Stimulated activated naive B cell treated with anti-CD40 and anti-IgM and Interleukin-4, amounts not matched to agents 10 μg/mL and 1 μg/mL and 100 μg/mL, for 72 hours (primary cell): ENCODE measurements at regions not wholly inside any gene's neighbourhood (a gene's known extent, or its start where the extent isn't known, plus 50 kb on each side); places are given as distances from the start of the nearest gene placed in this dataset.

ENCODE experiments used
- ATAC-seq, 2 donors: fragments of 150-1000 bp; cut with Tn5 transposase; replicated peaks; 2 replicates each; pipeline ENCODE4 v1.10.0; 2021; ENCODE audit warnings: moderate library complexity in 1 of 2
- DNase-seq: peaks from one replicate; pipeline ENCODE4 v3.0.0; 2021
- H3K27ac Mint-ChIP-seq: one replicate; pipeline ENCODE4 v1.8.0; 2022; ENCODE audit warnings: mild to moderate bottlenecking, mixed read lengths
- H3K27me3 Mint-ChIP-seq, 2 donors: one replicate each; pipeline ENCODE4 v1.8.0; 2022; ENCODE audit warnings: mixed read lengths in 2 of 2
- H3K36me3 Mint-ChIP-seq, 2 donors: one replicate each; pipeline ENCODE4 v1.8.0; 2022; ENCODE audit warnings: mixed read lengths in 2 of 2, mild to moderate bottlenecking in 1 of 2
- H3K4me1 Mint-ChIP-seq, 2 donors: one replicate each; pipeline ENCODE4 v1.8.0; 2022; ENCODE audit warnings: mixed read lengths in 2 of 2, mild to moderate bottlenecking in 1 of 2
- H3K4me3 Mint-ChIP-seq, 2 donors: one replicate each; pipeline ENCODE4 v1.8.0; 2022; ENCODE audit warnings: mild to moderate bottlenecking in 2 of 2, mixed read lengths in 2 of 2, moderate library complexity in 1 of 2
- H3K9me3 Mint-ChIP-seq, 2 donors: one replicate each; pipeline ENCODE4 v1.8.0; 2022; ENCODE audit warnings: mixed read lengths in 2 of 2, mild to moderate bottlenecking in 1 of 2

DNA sequence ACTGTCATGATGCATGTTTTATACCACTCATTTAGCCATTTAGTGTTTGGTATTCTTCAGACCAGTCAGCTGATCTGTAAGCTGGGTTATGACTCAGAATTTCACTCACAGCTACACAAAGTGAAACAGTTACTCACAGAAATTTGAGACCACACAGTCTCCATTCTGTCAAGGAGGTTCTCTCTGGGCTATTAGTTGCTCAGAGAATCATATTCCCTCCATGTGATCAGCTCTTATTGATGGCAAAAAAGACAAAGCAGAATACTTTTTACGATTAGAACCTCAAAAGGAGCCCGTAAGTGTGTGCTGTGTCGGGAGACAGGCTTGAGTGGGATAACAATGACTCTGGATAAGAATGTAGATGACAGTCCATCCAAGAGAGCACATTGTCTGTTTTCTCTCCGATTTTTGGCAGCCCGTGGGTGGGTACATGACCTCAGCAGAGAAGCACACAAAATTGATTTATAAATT, 277.6 kb upstream of the SORCS1 start:
- no peaks in the 10 kb centered on the region for H3K36me3 Mint-ChIP-seq

DNA sequence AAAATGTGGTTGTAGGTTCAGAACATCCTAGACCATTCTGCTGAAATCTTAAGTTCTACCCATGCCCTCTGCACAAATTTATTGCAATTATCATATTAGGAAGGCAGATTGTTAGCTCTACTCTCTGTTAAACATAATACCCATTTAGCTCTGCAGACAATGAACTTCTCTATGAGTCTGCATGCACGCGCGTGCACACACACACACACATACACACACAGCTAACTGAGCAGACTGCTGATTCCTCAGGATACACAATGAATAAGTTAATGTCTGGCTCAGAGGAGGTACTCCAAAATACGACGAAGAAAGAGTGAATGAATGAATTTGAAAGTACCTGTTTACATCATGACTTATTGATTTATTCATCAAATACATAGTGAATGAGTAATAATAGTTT, 276.2 kb upstream of the SORCS1 start:
- ATAC-seq (no peak), DNase-seq (no peak)
- no peak overlapping the region for H3K4me3 Mint-ChIP-seq
- H3K9me3 Mint-ChIP-seq, result peaks cover 2 to 12% of the 10 kb centered on the region in 2 donors
- no peak overlapping the region for H3K27ac Mint-ChIP-seq
- H3K36me3 Mint-ChIP-seq, result no peaks in the 10 kb centered on the region
- no peaks in the 10 kb centered on the region for H3K27me3 Mint-ChIP-seq
- H3K4me1 Mint-ChIP-seq, result no peaks in the 10 kb centered on the region

More for the DNA sequence above, 277.6 kb upstream of the SORCS1 start:
- ATAC-seq (peak; percentile 52 to 59), DNase-seq (no peak)
- Mint-ChIP-seq H3K27me3 (no peaks in the 10 kb centered on the region), H3K27ac (no peak overlapping the region), H3K9me3 (peaks cover 2 to 6% of the 10 kb centered on the region in 2 donors), H3K4me3 (no peak overlapping the region), H3K4me1 (no peaks in the 10 kb centered on the region)

DNA sequence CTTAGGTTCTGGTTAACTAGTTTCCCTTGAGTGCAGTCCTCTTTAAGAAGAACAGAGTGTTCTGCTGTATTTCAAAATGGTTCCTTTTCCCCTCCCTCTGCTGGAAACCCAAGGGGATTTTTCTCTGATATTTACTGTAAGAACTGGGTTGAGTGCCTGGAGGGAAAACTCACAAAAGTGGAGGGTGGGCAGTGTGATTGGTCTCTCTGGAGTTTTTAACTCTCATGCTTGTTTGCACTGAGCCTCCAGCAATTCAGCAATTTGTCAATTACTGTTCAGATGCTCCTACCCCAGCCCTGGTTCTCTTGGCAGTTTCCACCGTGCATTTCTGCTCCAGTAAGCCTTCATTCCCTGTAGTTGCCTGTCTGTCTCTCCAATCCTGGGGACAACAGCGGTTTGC, 273.4 kb upstream of the SORCS1 start:
- H3K36me3 Mint-ChIP-seq, result no peaks in the 10 kb centered on the region
- no peak overlapping the region for H3K27ac Mint-ChIP-seq
- H3K9me3 Mint-ChIP-seq, result peaks cover 2 to 5% of the 10 kb centered on the region in 2 donors
- no peaks in the 10 kb centered on the region for H3K27me3 Mint-ChIP-seq
- ATAC-seq (no peak), DNase-seq (no peak)
- H3K4me3 Mint-ChIP-seq, result no peak overlapping the region
- H3K4me1 Mint-ChIP-seq, result peaks cover 0 to 11% of the 10 kb centered on the region in 2 donors

GRCh38 chr10:107436568-107436967, 272.1 kb upstream of the SORCS1 start:
- DNase-seq, result no peak
- no peak overlapping the region for H3K4me3 Mint-ChIP-seq
- H3K27me3 Mint-ChIP-seq, result no peaks in the 10 kb centered on the region

DNA sequence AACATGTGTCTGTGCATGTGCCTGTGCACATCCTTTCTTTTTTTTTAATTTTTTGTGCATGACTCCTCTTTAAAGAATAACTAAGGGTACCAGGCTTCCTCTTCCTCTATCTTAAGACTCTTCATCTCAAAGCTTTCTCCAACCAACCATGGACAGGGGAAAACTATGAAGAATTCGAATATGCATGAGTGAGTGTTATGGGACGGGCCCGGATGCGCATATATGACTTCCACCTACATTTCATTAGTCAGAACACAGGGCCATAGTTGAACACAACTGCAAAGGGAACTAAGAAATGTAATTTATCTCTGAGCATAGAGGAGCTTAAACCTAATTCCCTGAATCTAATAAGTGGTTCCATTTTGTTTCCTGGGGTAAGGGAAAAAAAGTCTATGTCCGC, 270.3 kb upstream of the SORCS1 start:
- no peak overlapping the region for H3K27ac Mint-ChIP-seq
- no peaks in the 10 kb centered on the region for H3K27me3 Mint-ChIP-seq
- peaks cover 0 to 5% of the 10 kb centered on the region in 2 donors for H3K9me3 Mint-ChIP-seq
- ATAC-seq (peak; percentile 86 to 87), DNase-seq (no peak)
- no peaks in the 10 kb centered on the region for H3K36me3 Mint-ChIP-seq
- H3K4me1 Mint-ChIP-seq, result peaks cover 0 to 11% of the 10 kb centered on the region in 2 donors
- H3K4me3 Mint-ChIP-seq, result no peak overlapping the region

More at GRCh38 chr10:107436568-107436967, 272.1 kb upstream of the SORCS1 start:
- ATAC-seq, result no peak
- peaks cover 0 to 11% of the 10 kb centered on the region in 2 donors for H3K4me1 Mint-ChIP-seq
- no peaks in the 10 kb centered on the region for H3K36me3 Mint-ChIP-seq
- peaks cover 2 to 5% of the 10 kb centered on the region in 2 donors for H3K9me3 Mint-ChIP-seq
- no peak overlapping the region for H3K27ac Mint-ChIP-seq

- H3K27me3 Mint-ChIP-seq, result no peaks in the 10 kb centered on the region
- ATAC-seq (peak in 1 of 2 donors; percentile 28), DNase-seq (no peak)
- H3K27ac Mint-ChIP-seq, result no peak overlapping the region
- H3K4me1 Mint-ChIP-seq, result peaks cover 0 to 11% of the 10 kb centered on the region in 2 donors
- peaks cover 0 to 5% of the 10 kb centered on the region in 2 donors for H3K9me3 Mint-ChIP-seq
- H3K36me3 Mint-ChIP-seq, result no peaks in the 10 kb centered on the region
- no peak overlapping the region for H3K4me3 Mint-ChIP-seq
Observed at GRCh38 chr10:107434201-107434600, 269.7 kb upstream of the SORCS1 start.

GRCh38 chr10:107433605-107434004, 269.1 kb upstream of the SORCS1 start:
- ATAC-seq (no peak), DNase-seq (no peak)
- H3K4me3 Mint-ChIP-seq, result no peak overlapping the region
- H3K4me1 Mint-ChIP-seq, result peaks cover 0 to 11% of the 10 kb centered on the region in 2 donors
- H3K27me3 Mint-ChIP-seq, result no peaks in the 10 kb centered on the region
- no peak overlapping the region for H3K27ac Mint-ChIP-seq
- peaks cover 0 to 5% of the 10 kb centered on the region in 2 donors for H3K9me3 Mint-ChIP-seq
- H3K36me3 Mint-ChIP-seq, result no peaks in the 10 kb centered on the region

DNA sequence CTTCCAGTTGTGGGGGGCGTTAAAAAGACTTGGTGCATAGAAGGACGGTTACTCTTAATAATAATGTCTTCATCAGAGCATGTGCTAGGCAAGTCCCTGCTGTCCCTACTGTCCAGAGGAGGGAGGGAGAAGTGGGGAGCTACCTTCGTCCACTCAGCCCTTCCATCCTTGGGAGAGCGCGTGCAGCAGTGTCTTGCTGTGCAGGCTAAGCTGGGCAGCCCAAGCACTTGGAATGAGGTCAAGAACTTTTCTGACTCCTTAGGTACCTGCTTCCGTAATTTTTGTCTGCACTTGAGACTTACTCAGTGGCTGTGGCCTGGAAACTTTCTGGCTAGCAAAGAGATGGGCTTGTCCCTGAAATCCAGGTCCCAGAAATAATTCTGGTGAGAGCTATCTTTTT, 265.9 kb upstream of the SORCS1 start:
- peaks cover 0 to 5% of the 10 kb centered on the region in 2 donors for H3K9me3 Mint-ChIP-seq
- ATAC-seq, result no peak
- peaks cover 2 to 10% of the 10 kb centered on the region in 2 donors for H3K4me1 Mint-ChIP-seq
- H3K36me3 Mint-ChIP-seq, result no peaks in the 10 kb centered on the region
- H3K27ac Mint-ChIP-seq, result no peak overlapping the region
- no peak for DNase-seq
- H3K4me3 Mint-ChIP-seq, result no peak overlapping the region
- H3K27me3 Mint-ChIP-seq, result no peaks in the 10 kb centered on the region

DNA sequence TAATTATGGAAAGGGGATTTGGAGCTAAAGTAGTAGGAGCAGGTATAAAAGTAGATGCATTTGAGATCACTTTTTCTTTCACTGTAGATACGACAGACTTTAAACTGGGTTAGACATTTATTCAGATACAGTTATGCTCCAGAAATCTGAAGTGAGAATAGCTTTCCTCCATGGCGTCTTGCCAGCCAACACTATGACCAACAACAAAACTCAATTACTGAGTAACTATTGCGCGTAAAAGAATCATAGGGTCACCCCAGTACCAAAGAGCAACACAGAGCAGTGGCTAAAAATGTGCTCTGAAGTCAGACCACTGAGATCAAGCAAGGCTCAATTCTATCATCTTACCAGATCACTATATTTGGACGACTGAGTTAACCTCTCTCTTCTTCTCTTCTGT, 262.5 kb upstream of the SORCS1 start:
- peaks cover 0 to 8% of the 10 kb centered on the region in 2 donors for H3K9me3 Mint-ChIP-seq
- DNase-seq (no peak), ATAC-seq (no peak)
- no peaks in the 10 kb centered on the region for H3K27me3 Mint-ChIP-seq
- H3K36me3 Mint-ChIP-seq, result no peaks in the 10 kb centered on the region
- no peak overlapping the region for H3K27ac Mint-ChIP-seq
- H3K4me3 Mint-ChIP-seq, result no peak overlapping the region
- peaks cover 0 to 2% of the 10 kb centered on the region in 2 donors for H3K4me1 Mint-ChIP-seq

DNA sequence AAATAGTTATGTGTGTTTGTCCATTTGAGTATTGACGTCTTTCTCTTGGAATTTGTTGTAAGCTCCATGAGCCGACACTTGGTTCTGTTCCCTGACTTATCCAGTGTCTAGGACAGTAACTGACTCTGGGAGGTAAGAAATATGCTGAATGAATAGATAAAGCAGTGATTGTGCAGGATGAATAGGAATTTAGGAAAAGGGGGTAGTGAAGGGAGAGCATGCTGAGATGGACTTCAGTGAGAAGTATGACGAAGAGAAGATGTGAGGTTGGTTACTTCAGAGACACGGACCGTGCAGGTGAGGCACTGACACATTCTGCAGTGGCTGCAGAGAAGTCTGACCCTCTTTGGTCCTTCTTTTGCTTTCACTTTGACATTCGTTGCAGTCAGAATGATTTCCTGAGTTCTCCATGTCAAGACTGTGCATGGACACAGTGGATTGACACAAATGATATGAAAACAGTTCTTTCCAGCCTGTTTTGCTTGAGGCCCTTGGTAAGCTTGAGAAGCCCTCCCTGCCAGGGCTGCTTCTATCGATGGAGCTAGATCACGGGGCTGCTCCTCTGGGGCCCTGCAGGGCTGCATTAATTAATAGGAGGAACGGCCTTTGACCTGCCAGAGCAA, 261.5 kb upstream of the SORCS1 start:
- ATAC-seq (peak in 1 of 2 donors; percentile 27), DNase-seq (no peak)
- Mint-ChIP-seq H3K36me3 (no peaks in the 10 kb centered on the region), H3K4me3 (no peak overlapping the region), H3K9me3 (peaks cover 0 to 8% of the 10 kb centered on the region in 2 donors), H3K27ac (no peak overlapping the region), H3K27me3 (no peaks in the 10 kb centered on the region), H3K4me1 (peaks cover 0 to 2% of the 10 kb centered on the region in 2 donors)

DNA sequence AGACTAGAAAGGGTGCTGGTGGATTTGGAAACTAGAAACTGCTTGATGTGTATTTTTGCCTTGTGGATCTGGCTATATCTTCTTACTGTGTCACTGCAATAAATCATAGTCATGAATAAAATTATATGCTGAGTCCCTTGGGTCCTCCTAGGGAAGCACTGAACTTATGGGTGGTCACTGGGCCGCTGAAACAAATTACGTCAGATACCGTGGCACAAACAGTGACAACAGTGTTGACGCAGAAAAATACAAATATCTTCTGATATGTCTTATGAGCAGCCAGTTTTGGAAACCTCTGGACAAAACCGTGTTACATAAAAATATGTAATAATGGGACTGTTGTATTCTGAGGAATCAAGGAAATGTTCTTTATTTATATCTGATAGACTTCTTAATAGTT, 260.1 kb upstream of the SORCS1 start:
- H3K4me1 Mint-ChIP-seq, result peaks cover 0 to 2% of the 10 kb centered on the region in 2 donors
- DNase-seq, result no peak

DNA sequence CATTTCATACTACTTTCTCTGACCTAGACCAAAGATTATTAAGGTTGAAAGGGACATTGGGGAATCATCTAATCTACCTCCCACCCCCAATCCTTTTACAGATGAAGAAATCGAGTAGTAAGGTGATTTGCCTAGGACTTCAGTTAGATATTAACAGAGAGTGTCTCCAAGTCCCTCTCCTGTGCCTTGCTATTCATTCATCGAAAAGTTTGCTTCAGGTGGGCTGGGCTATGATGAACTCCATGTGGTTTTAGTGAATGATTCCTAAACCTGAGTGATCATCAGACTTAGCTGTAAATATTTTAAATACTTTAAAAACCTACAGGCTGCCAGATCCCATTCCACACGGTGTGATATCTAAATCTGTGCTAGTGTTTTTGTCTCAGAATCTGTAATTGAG, 259.4 kb upstream of the SORCS1 start:
- ATAC-seq (no peak), DNase-seq (no peak)
- no peaks in the 10 kb centered on the region for H3K36me3 Mint-ChIP-seq
- H3K4me3 Mint-ChIP-seq, result no peak overlapping the region
- H3K27ac Mint-ChIP-seq, result no peak overlapping the region
- no peaks in the 10 kb centered on the region for H3K27me3 Mint-ChIP-seq
- peaks cover 0 to 2% of the 10 kb centered on the region in 2 donors for H3K4me1 Mint-ChIP-seq
- H3K9me3 Mint-ChIP-seq, result peaks cover 0 to 8% of the 10 kb centered on the region in 2 donors

More for the DNA sequence above, 260.1 kb upstream of the SORCS1 start:
- Mint-ChIP-seq H3K27ac (no peak overlapping the region), H3K9me3 (peaks cover 0 to 8% of the 10 kb centered on the region in 2 donors), H3K27me3 (no peaks in the 10 kb centered on the region), H3K4me3 (no peak overlapping the region), H3K36me3 (no peaks in the 10 kb centered on the region)
- ATAC-seq, result no peak

DNA sequence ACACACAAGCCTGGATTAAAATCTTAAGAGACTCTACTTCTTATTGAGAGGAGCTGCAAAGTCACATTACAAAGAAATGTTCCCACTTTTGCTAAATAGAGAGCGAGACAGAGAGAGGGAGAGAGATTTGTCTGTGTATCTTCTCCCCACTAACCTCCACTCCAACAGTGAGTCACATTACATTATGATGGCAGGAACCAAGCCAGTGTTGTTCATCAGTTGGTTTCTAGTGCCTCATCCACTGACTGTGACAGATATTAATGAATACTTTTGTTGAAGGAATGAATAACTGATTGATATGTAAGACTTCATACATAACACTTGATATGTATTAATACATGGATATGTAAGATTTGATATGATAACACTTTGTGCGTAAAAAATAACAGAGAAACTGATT, 258.2 kb upstream of the SORCS1 start:
- H3K27ac Mint-ChIP-seq, result no peak overlapping the region
- H3K9me3 Mint-ChIP-seq, result peaks cover 0 to 8% of the 10 kb centered on the region in 2 donors
- no peak for ATAC-seq
- H3K27me3 Mint-ChIP-seq, result no peaks in the 10 kb centered on the region
- no peak overlapping the region for H3K4me3 Mint-ChIP-seq
- H3K36me3 Mint-ChIP-seq, result no peaks in the 10 kb centered on the region
- H3K4me1 Mint-ChIP-seq, result peaks cover 0 to 2% of the 10 kb centered on the region in 2 donors
- no peak for DNase-seq

DNA sequence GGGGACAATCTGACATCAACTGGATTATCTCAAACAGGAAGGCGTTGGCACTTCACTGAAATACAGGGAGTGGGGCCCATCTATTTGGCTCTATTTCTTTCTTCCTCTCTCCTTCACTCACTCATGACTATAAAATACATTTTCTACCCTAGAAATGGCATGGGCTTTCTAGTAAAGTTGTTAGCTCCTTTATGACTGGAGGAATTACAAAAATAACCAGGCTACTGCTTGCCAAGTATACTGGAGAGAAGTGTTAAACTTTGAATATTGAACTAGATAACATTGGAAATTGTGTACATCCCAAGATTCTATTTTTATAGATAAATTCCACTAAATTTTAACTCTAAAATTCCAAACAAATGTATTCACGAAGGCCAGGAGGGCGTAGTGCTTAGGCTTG, 255.7 kb upstream of the SORCS1 start:
- Mint-ChIP-seq H3K36me3 (no peaks in the 10 kb centered on the region), H3K27me3 (no peaks in the 10 kb centered on the region), H3K4me3 (no peak overlapping the region), H3K9me3 (peaks cover 0 to under 1% of the 10 kb centered on the region in 2 donors), H3K4me1 (peaks cover 2 to 6% of the 10 kb centered on the region in 2 donors), H3K27ac (no peak overlapping the region)
- no peak for ATAC-seq
- no peak for DNase-seq

DNA sequence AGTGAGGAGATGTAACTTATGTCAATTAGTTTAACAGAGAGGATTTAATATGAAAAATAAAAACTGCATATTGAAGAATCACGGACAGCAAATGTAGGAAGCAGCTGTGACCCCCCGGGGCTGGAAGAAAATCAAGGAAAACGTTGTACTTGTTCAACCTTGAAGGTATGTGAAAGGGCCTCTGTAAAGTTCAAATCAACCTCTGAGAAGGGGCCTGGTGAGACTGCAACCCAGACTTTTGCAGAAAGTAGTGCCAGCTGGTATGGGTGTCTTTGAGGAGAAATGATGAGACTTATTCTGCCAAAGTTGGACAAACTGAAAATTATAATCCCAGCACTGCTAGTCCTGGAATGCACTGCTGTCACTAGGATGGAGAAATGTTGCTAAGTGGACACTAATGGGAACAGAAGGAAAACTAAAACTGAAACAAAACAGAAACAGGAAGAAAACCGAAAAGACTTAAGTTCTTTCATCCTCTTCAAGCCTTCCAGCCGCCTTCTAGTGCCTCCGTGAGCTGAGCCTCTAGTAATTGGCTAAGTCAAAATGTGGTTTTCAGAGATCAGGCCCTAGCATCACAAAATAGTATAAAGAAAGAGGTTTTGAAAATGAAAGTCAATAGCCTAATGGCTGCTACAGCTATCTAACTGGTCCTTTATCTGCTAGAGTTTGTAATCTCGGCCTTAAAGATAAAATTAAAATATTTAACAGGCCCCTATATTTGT, 253.7 kb upstream of the SORCS1 start:
- peaks cover 2 to 13% of the 10 kb centered on the region in 2 donors for H3K4me1 Mint-ChIP-seq
- no peak overlapping the region for H3K27ac Mint-ChIP-seq
- H3K4me3 Mint-ChIP-seq, result peak overlapping the region in 1 of 2 donors; percentile 6
- ATAC-seq (no peak), DNase-seq (no peak)
- no peaks in the 10 kb centered on the region for H3K9me3 Mint-ChIP-seq
- H3K27me3 Mint-ChIP-seq, result no peaks in the 10 kb centered on the region
- no peaks in the 10 kb centered on the region for H3K36me3 Mint-ChIP-seq
